ENCODE measurements at regions not wholly inside any gene's neighbourhood (a gene's known extent, or its start where the extent isn't known, plus 50 kb on each side); places are given as distances from the start of the nearest gene placed in this dataset.

GRCh38 chr6:12569646-12570045 lies 146.9 kb upstream of the PHACTR1 start:
- no peak for TF ChIP-seq EZH2 (IDR thresholded peaks at IDR 0.05)
- no peak for TF ChIP-seq CTCF (IDR thresholded peaks at IDR 0.05)
- TF ChIP-seq EZH2phosphoT487 (IDR thresholded peaks at IDR 0.05) = no peak
